ENCODE measurements at regions not wholly inside any gene's neighbourhood (a gene's known extent, or its start where the extent isn't known, plus 50 kb on each side); places are given as distances from the start of the nearest gene placed in this dataset.

GRCh38 chrX:137366018-137366633, 199.8 kb upstream of the ZIC3 start:
- no peak for DNase-seq (ENCODE audit: low spot score)

- no peak for DNase-seq (ENCODE audit: low spot score)
These were observed 202.4 kb upstream of the ZIC3 start for GRCh38 chrX:137363559-137363958.

- DNase-seq (ENCODE audit: low spot score) = no peak
These were observed 203.3 kb upstream of the ZIC3 start for GRCh38 chrX:137362583-137362982.

- DNase-seq (ENCODE audit: low spot score) = no peak
These were observed 211.1 kb upstream of the ZIC3 start for GRCh38 chrX:137354851-137355250.

GRCh38 chrX:137353404-137353803, 212.5 kb upstream of the ZIC3 start:
- no peak for DNase-seq (ENCODE audit: low spot score)

GRCh38 chrX:137352101-137352660, 213.7 kb upstream of the ZIC3 start:
- DNase-seq (ENCODE audit: low spot score) = no peak

GRCh38 chrX:137342969-137343368, 223.0 kb upstream of the ZIC3 start:
- no peak for DNase-seq (ENCODE audit: low spot score)

GRCh38 chrX:137313627-137314026, 252.3 kb upstream of the ZIC3 start:
- no peak for DNase-seq (ENCODE audit: low spot score)

- DNase-seq (ENCODE audit: low spot score) = no peak
These were observed 260.5 kb upstream of the ZIC3 start for GRCh38 chrX:137305404-137305803.

- DNase-seq (ENCODE audit: low spot score) = no peak
These were observed 263.4 kb upstream of the GPR101 start for GRCh38 chrX:137297167-137297566.

- DNase-seq (ENCODE audit: low spot score) = no peak
These were observed 256.2 kb upstream of the GPR101 start for GRCh38 chrX:137290011-137290410.

GRCh38 chrX:137287191-137287590, 253.4 kb upstream of the GPR101 start:
- DNase-seq (ENCODE audit: low spot score) = no peak

GRCh38 chrX:137286423-137286822, 252.6 kb upstream of the GPR101 start:
- DNase-seq (ENCODE audit: low spot score) = no peak

GRCh38 chrX:137278825-137279224, 245.0 kb upstream of the GPR101 start:
- no peak for DNase-seq (ENCODE audit: low spot score)

GRCh38 chrX:137263374-137263773, 229.6 kb upstream of the GPR101 start:
- DNase-seq (ENCODE audit: low spot score) = no peak

GRCh38 chrX:137245183-137245582, 211.4 kb upstream of the GPR101 start:
- no peak for DNase-seq (ENCODE audit: low spot score)

- no peak for DNase-seq (ENCODE audit: low spot score)
These were observed 203.0 kb upstream of the GPR101 start for GRCh38 chrX:137236837-137237236.

- DNase-seq (ENCODE audit: low spot score) = no peak
These were observed 201.0 kb upstream of the GPR101 start for GRCh38 chrX:137234651-137235402.

- no peak for DNase-seq (ENCODE audit: low spot score)
These were observed 199.7 kb upstream of the GPR101 start for GRCh38 chrX:137233478-137233877.

GRCh38 chrX:137227151-137227550, 193.4 kb upstream of the GPR101 start:
- DNase-seq (ENCODE audit: low spot score) = no peak

- DNase-seq (ENCODE audit: low spot score) = no peak
These were observed 181.7 kb upstream of the GPR101 start for GRCh38 chrX:137215467-137215866.

- DNase-seq (ENCODE audit: low spot score) = no peak
These were observed 178.4 kb upstream of the GPR101 start for GRCh38 chrX:137212078-137212632.

GRCh38 chrX:137198040-137198439, 164.2 kb upstream of the GPR101 start:
- DNase-seq (ENCODE audit: low spot score) = no peak

Measured in HuH-7.5 (cell line).